ENCODE measurements at regions not wholly inside any gene's neighbourhood (a gene's known extent, or its start where the extent isn't known, plus 50 kb on each side); places are given as distances from the start of the nearest gene placed in this dataset.

GRCh38 chr18:79582978-79583377 lies 96.6 kb upstream of the CTDP1 start:
- Histone ChIP-seq H3K79me2 (ENCODE audit: insufficient read depth, low read length) (no peaks in the 10 kb centered on the region), H3K9me3 (replicated peaks in 1 of 2; ENCODE audit: control insufficient read depth in 1 of 2, insufficient read depth in 1 of 2, low read length in 2 of 2) (peaks cover 10 to 13% of the 10 kb centered on the region in 2 donors), H3K27ac (ENCODE audit: low read depth in 1 of 2, low read length in 2 of 2) (no peak overlapping the region), H4K20me1 (ENCODE audit: insufficient read depth, low read length) (no peaks in the 10 kb centered on the region), H2AFZ (ENCODE audit: insufficient read depth, low read depth, low read length, poor library complexity, severe bottlenecking) (no peak overlapping the region), H3K27me3 (ENCODE audit: control insufficient read depth in 2 of 2, insufficient read depth in 2 of 2, low read length in 2 of 2) (no peaks in the 10 kb centered on the region), H3K4me1 (ENCODE audit: control insufficient read depth in 1 of 2, insufficient read depth in 2 of 2, low read length in 2 of 2) (no peaks in the 10 kb centered on the region), H3K9ac (ENCODE audit: insufficient read depth, low read length, poor library complexity, severe bottlenecking) (no peak overlapping the region), H3K4me3 (replicated peaks in 1 of 3; ENCODE audit: low read depth in 2 of 3, low read length in 3 of 3) (no peak overlapping the region), H3K36me3 (replicated peaks in 1 of 2; ENCODE audit: control insufficient read depth in 1 of 2, insufficient read depth in 2 of 2, low read length in 2 of 2) (no peaks in the 10 kb centered on the region), H3K4me2 (replicated peaks; ENCODE audit: extremely low read depth, low read length, poor library complexity, severe bottlenecking) (no peak overlapping the region)
- H3K36me3 Mint-ChIP-seq = no peaks in the 10 kb centered on the region
- DNase-seq = no peak
- H3K4me1 Mint-ChIP-seq = peaks cover 3% of the 10 kb centered on the region
- intact Hi-C loops (cut with micrococcal nuclease) = no loop called here
- no peak overlapping the region for H3K27ac Mint-ChIP-seq
- TF ChIP-seq CTCF (IDR thresholded peaks at IDR 0.05) = no peak
- no peak overlapping the region for H3K4me3 Mint-ChIP-seq
- H3K27me3 Mint-ChIP-seq (ENCODE audit: low read depth in 3 of 3) = peaks cover 0 to 3% (median 3%) of the 10 kb centered on the region in 3 donors
- 96% methylated on average over 5 of the region's 8 CpGs for WGBS (ENCODE audit: insufficient coverage)
- H3K9me3 Mint-ChIP-seq = peaks cover 0 to 2% (median 0%) of the 10 kb centered on the region in 7 donors

GRCh38 chr18:79583426-79583825 lies 96.2 kb upstream of the CTDP1 start:
- Histone ChIP-seq H3K9ac (ENCODE audit: insufficient read depth, low read length, poor library complexity, severe bottlenecking) (no peak overlapping the region), H3K27ac (ENCODE audit: low read depth in 1 of 2, low read length in 2 of 2) (no peak overlapping the region), H4K20me1 (ENCODE audit: insufficient read depth, low read length) (no peaks in the 10 kb centered on the region), H3K4me3 (replicated peaks in 1 of 3; ENCODE audit: low read depth in 2 of 3, low read length in 3 of 3) (no peak overlapping the region), H2AFZ (ENCODE audit: insufficient read depth, low read depth, low read length, poor library complexity, severe bottlenecking) (no peak overlapping the region), H3K4me1 (ENCODE audit: control insufficient read depth in 1 of 2, insufficient read depth in 2 of 2, low read length in 2 of 2) (no peaks in the 10 kb centered on the region), H3K36me3 (replicated peaks in 1 of 2; ENCODE audit: control insufficient read depth in 1 of 2, insufficient read depth in 2 of 2, low read length in 2 of 2) (no peaks in the 10 kb centered on the region), H3K4me2 (replicated peaks; ENCODE audit: extremely low read depth, low read length, poor library complexity, severe bottlenecking) (no peak overlapping the region), H3K79me2 (ENCODE audit: insufficient read depth, low read length) (no peaks in the 10 kb centered on the region), H3K9me3 (replicated peaks in 1 of 2; ENCODE audit: control insufficient read depth in 1 of 2, insufficient read depth in 1 of 2, low read length in 2 of 2) (peaks cover 10 to 13% of the 10 kb centered on the region in 2 donors), H3K27me3 (ENCODE audit: control insufficient read depth in 2 of 2, insufficient read depth in 2 of 2, low read length in 2 of 2) (no peaks in the 10 kb centered on the region)
- Mint-ChIP-seq H3K4me1 (peaks cover 3% of the 10 kb centered on the region), H3K4me3 (no peak overlapping the region), H3K9me3 (peaks cover 0 to 2% (median 0%) of the 10 kb centered on the region in 7 donors), H3K36me3 (no peaks in the 10 kb centered on the region), H3K27me3 (ENCODE audit: low read depth in 3 of 3) (peaks cover 0 to 5% (median under 1%) of the 10 kb centered on the region in 3 donors), H3K27ac (no peak overlapping the region)
- intact Hi-C loops (cut with micrococcal nuclease) = no loop called here
- no peak for DNase-seq
- WGBS (ENCODE audit: insufficient coverage) = 96% methylated on average over 12 of the region's 13 CpGs
- no peak for TF ChIP-seq CTCF (IDR thresholded peaks at IDR 0.05)

Measured in CD14-positive monocyte (primary cell).